Mucosa of rectum (tissue), 2 donors: ENCODE measurements at regions not wholly inside any gene's neighbourhood (a gene's known extent, or its start where the extent isn't known, plus 50 kb on each side); places are given as distances from the start of the nearest gene placed in this dataset.

ENCODE experiments used
- H3K27ac ChIP-seq, 2 donors: one replicate each; pipeline ENCODE4 v1.7.0; 2013; ENCODE audit warnings: inconsistent platforms in 2 of 2, low read depth in 2 of 2, low read length in 2 of 2
- H3K27me3 ChIP-seq, 2 donors: one replicate each; pipeline ENCODE4 v1.7.0; 2013; ENCODE audit warnings: low read length in 2 of 2; ENCODE audit not compliant: control insufficient read depth in 2 of 2, insufficient read depth in 2 of 2
- H3K36me3 ChIP-seq, 2 donors: one replicate each; pipeline ENCODE4 v1.7.0; 2013; ENCODE audit warnings: low read length in 2 of 2; ENCODE audit not compliant: control insufficient read depth in 2 of 2, insufficient read depth in 2 of 2
- H3K4me1 ChIP-seq, 2 donors: one replicate each; pipeline ENCODE4 v1.7.0; 2013; ENCODE audit warnings: low read length in 2 of 2, mild to moderate bottlenecking in 1 of 2; ENCODE audit not compliant: control insufficient read depth in 2 of 2, insufficient read depth in 2 of 2
- H3K4me3 ChIP-seq, 2 donors: one replicate each; pipeline ENCODE4 v1.7.0; 2013; ENCODE audit warnings: low read length in 2 of 2
- H3K9ac ChIP-seq, 2 donors: one replicate each; pipeline ENCODE4 v1.7.0; 2013; ENCODE audit warnings: low read length in 2 of 2, low read depth in 1 of 2, mild to moderate bottlenecking in 1 of 2
- H3K9me3 ChIP-seq, 2 donors: one replicate each; pipeline ENCODE4 v1.7.0; 2013; ENCODE audit warnings: low read length in 2 of 2; ENCODE audit not compliant: control insufficient read depth in 2 of 2
- donor health status: healthy.
- donor health status: Normal muscosa, but diverticular disease.

GRCh38 chr20:50459124-50459918, 50.9 kb upstream of the PTPN1 start:
- H3K9me3 ChIP-seq, result no peaks in the 10 kb centered on the region
- no peak overlapping the region for H3K4me3 ChIP-seq
- H3K36me3 ChIP-seq, result no peaks in the 10 kb centered on the region
- no peak overlapping the region for H3K27ac ChIP-seq
- H3K9ac ChIP-seq, result no peak overlapping the region
- no peaks in the 10 kb centered on the region for H3K27me3 ChIP-seq
- peaks cover 9 to 12% of the 10 kb centered on the region in 2 donors for H3K4me1 ChIP-seq

DNA sequence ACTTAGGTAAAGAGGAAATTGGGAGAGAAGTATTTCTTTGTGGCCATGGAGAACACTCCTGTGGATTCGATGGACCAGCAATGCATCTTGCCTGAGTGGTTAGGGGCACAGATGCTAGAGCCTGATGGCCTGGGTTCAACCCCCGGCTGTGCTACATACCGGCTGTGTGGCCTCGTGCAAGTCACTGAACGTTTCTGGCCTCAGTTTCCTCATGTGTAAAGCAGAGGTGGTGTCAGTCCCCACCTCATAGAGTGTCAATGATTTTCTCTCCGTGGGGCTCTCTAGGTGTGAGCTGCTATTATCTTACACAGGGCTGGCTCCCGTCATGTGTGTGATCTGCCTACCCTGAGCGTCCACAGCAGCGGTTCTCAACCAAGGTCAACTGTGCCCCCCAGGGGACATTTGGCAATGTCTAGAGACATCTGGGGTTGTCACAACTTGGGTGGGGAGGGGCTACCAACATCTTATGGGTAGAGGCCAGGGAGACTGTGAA, 50.0 kb upstream of the PTPN1 start:
- Histone ChIP-seq H3K27ac (peak overlapping the region; percentile 62 to 63), H3K4me1 (peaks cover 9 to 14% of the 10 kb centered on the region in 2 donors), H3K9ac (peak overlapping the region in 1 of 2 donors; percentile 64)

More for the DNA sequence above, 50.0 kb upstream of the PTPN1 start:
- Histone ChIP-seq H3K27me3 (no peaks in the 10 kb centered on the region), H3K9me3 (no peaks in the 10 kb centered on the region), H3K4me3 (no peak overlapping the region), H3K36me3 (no peaks in the 10 kb centered on the region)
